Keratinocyte (primary cell): ENCODE measurements at regions not wholly inside any gene's neighbourhood (a gene's known extent, or its start where the extent isn't known, plus 50 kb on each side); places are given as distances from the start of the nearest gene placed in this dataset.

ENCODE experiments used
- DNase-seq: peaks from one replicate; pipeline ENCODE4 v3.0.0-alpha.2; 2011; ENCODE audit warnings: low read depth, missing footprints, low spot score
- FAIRE-seq: peaks from 2 replicates; lab custom pipeline; 2011; peaks lifted over from hg19 to GRCh38; lab: Jason Lieb, UNC
- H2AFZ ChIP-seq: 2 replicates; pipeline ENCODE4 v1.6.0; 2012; ENCODE audit warnings: low read length, control low read depth, inconsistent platforms; ENCODE audit not compliant: control insufficient read depth
- H3K27ac ChIP-seq: 2 replicates; pipeline ENCODE4 v1.5.1; 2011; ENCODE audit warnings: low read length; ENCODE audit not compliant: control insufficient read depth, insufficient read depth
- H3K27me3 ChIP-seq: 3 replicates; pipeline ENCODE4 v1.6.0; 2011; ENCODE audit warnings: low read length; ENCODE audit not compliant: control insufficient read depth, insufficient read depth; ENCODE audit errors: extremely low read depth
- H3K36me3 ChIP-seq, 2 experiments: 2 replicates in 1 of 2; 3 replicates in 1 of 2; pipeline ENCODE4 v1.5.1; 2011; ENCODE audit warnings: low read length in 2 of 2, mild to moderate bottlenecking in 1 of 2; ENCODE audit not compliant: control insufficient read depth in 2 of 2, insufficient read depth in 2 of 2; ENCODE audit errors: extremely low read depth in 1 of 2
- H3K4me1 ChIP-seq: 3 replicates; pipeline ENCODE4 v1.5.1; 2011; ENCODE audit warnings: low read length; ENCODE audit not compliant: control insufficient read depth, insufficient read depth; ENCODE audit errors: extremely low read depth
- H3K4me2 ChIP-seq: 3 replicates; pipeline ENCODE4 v1.6.0; 2011; ENCODE audit warnings: low read depth, low read length; ENCODE audit not compliant: control insufficient read depth, insufficient read depth; ENCODE audit errors: extremely low read depth
- H3K4me3 ChIP-seq, 3 experiments: fragments of 200-600 bp in 1 of 3; sonication (generic) in 1 of 3; 2 replicates in 2 of 3; 3 replicates in 1 of 3; pipeline ENCODE4 v1.5.1; 2011 to 2016; ENCODE audit warnings: low read length in 3 of 3, mild to moderate bottlenecking in 3 of 3, control low read depth in 2 of 3, inconsistent platforms in 1 of 3, low read depth in 1 of 3, mixed read lengths in 1 of 3, mixed run types in 1 of 3, moderate library complexity in 1 of 3; ENCODE audit not compliant: control insufficient read depth in 2 of 3, insufficient read depth in 2 of 3; ENCODE audit errors: extremely low read depth in 1 of 3
- H3K79me2 ChIP-seq: 2 replicates; pipeline ENCODE4 v1.6.0; 2012; ENCODE audit warnings: low read length; ENCODE audit not compliant: control insufficient read depth, insufficient read depth
- H3K9ac ChIP-seq: 3 replicates; pipeline ENCODE4 v1.6.0; 2011; ENCODE audit warnings: low read length; ENCODE audit not compliant: control insufficient read depth, insufficient read depth; ENCODE audit errors: extremely low read depth
- H3K9me1 ChIP-seq: 3 replicates; pipeline ENCODE4 v1.6.0; 2011; ENCODE audit warnings: low read length; ENCODE audit not compliant: control insufficient read depth, insufficient read depth; ENCODE audit errors: extremely low read depth
- H3K9me3 ChIP-seq: 2 replicates; pipeline ENCODE4 v1.5.1; 2012; ENCODE audit warnings: low read depth, low read length; ENCODE audit not compliant: control insufficient read depth
- H4K20me1 ChIP-seq: 3 replicates; pipeline ENCODE4 v1.6.0; 2011; ENCODE audit warnings: low read length; ENCODE audit not compliant: control insufficient read depth, insufficient read depth; ENCODE audit errors: extremely low read depth
- EZH2 ChIP-seq: IDR thresholded peaks from one replicate; pipeline ENCODE4 v1.6.1; 2012; ENCODE audit warnings: inconsistent platforms, mild to moderate bottlenecking, low read length, moderate library complexity
- dilution Hi-C: fragments of 300-500 bp; cut with MboI; formaldehyde crosslinking; loops from one replicate; pipeline ENCODE4 v1.7.0; 2020; ENCODE audit warnings: low sequenced_read_pairs; ENCODE audit not compliant: extremely low pct_ligation_motif_present
- TF ChIP-seq, protein P1 (sequence below), 3 experiments: IDR thresholded peaks in 1 of 3; conservative IDR thresholded peaks in 1 of 3; optimal IDR thresholded peaks in 1 of 3; 2 replicates in 2 of 3; 3 replicates in 1 of 3; pipeline versions ENCODE3 to v1.5.1; 2011; ENCODE audit warnings: low read length in 3 of 3, mild to moderate bottlenecking in 3 of 3, moderate library complexity in 2 of 3, control low read depth in 1 of 3, inconsistent platforms in 1 of 3; ENCODE audit not compliant: insufficient read depth in 2 of 3; ENCODE audit errors: extremely low read depth in 1 of 3

- H3K27ac ChIP-seq, result no peak overlapping the region
- no peaks in the 10 kb centered on the region for H3K79me2 ChIP-seq
- H3K4me2 ChIP-seq, result no peak overlapping the region
- H4K20me1 ChIP-seq, result no peaks in the 10 kb centered on the region
- no peak overlapping the region for H3K4me3 ChIP-seq
- H3K9me3 ChIP-seq, result peaks cover 12% of the 10 kb centered on the region
- no peak overlapping the region for H3K9ac ChIP-seq
- FAIRE-seq (no peak), DNase-seq (no peak)
- dilution Hi-C loops, result no loop called here
- H3K4me1 ChIP-seq, result no peaks in the 10 kb centered on the region
- H3K9me1 ChIP-seq, result no peaks in the 10 kb centered on the region
- no peaks in the 10 kb centered on the region for H3K36me3 ChIP-seq
- no peak overlapping the region for H2AFZ ChIP-seq
- no peaks in the 10 kb centered on the region for H3K27me3 ChIP-seq
- TF ChIP-seq EZH2, result no peak
- TF ChIP-seq, protein P1, sequence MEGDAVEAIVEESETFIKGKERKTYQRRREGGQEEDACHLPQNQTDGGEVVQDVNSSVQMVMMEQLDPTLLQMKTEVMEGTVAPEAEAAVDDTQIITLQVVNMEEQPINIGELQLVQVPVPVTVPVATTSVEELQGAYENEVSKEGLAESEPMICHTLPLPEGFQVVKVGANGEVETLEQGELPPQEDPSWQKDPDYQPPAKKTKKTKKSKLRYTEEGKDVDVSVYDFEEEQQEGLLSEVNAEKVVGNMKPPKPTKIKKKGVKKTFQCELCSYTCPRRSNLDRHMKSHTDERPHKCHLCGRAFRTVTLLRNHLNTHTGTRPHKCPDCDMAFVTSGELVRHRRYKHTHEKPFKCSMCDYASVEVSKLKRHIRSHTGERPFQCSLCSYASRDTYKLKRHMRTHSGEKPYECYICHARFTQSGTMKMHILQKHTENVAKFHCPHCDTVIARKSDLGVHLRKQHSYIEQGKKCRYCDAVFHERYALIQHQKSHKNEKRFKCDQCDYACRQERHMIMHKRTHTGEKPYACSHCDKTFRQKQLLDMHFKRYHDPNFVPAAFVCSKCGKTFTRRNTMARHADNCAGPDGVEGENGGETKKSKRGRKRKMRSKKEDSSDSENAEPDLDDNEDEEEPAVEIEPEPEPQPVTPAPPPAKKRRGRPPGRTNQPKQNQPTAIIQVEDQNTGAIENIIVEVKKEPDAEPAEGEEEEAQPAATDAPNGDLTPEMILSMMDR (optimal IDR thresholded peaks at IDR 0.05 in 1 of 3, IDR thresholded peaks at IDR 0.05 in 1 of 3, conservative IDR thresholded peaks at IDR 0.05 in 1 of 3; ENCODE audit: extremely low read depth in 1 of 3, insufficient read depth in 2 of 3, low read length in 3 of 3), result no peak
These were observed 1508.3 kb downstream of the TBC1D22A start for GRCh38 chr22:48270731-48271130.

DNA sequence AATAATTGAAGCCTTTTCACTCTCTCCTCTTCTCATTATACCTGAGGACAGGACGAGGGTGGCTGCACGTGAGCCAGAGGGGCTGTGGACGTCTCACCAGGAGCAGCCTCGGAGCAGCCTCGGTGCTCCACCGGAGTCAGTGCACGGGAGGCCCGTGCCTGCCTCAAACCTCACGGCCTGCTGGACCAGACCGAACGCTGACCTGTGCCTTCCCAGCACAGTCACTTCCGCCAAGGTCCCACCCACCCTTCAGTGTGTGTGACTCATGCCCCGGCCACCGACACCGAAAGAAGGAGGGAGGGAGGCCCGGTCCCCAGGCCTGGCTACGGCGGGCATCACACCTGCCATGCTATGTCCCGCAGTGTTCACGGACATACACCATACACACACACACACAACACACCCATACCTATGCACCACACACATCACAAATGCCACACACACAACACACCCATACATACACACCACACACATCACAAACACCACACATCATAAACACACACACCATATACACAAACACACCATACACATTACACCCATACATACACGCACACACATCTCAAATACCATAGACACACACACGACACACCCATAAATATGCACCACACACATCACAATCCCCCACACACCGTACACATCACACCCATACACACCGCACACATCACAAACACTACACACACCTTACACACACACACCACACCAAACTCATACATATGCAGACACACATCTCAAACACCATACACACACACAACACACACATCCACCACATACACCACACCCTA, 1506.5 kb downstream of the TBC1D22A start:
- Histone ChIP-seq H3K36me3 (no peaks in the 10 kb centered on the region), H3K9me1 (no peaks in the 10 kb centered on the region), H3K27me3 (no peaks in the 10 kb centered on the region), H3K9me3 (peaks cover 14% of the 10 kb centered on the region), H3K4me2 (no peak overlapping the region), H3K79me2 (no peaks in the 10 kb centered on the region), H4K20me1 (no peaks in the 10 kb centered on the region), H3K4me3 (no peak overlapping the region), H2AFZ (no peak overlapping the region), H3K27ac (no peak overlapping the region), H3K4me1 (no peaks in the 10 kb centered on the region), H3K9ac (no peak overlapping the region)
- dilution Hi-C loops, result no loop called here
- no peak for FAIRE-seq
- no peak for TF ChIP-seq EZH2
- DNase-seq, result no peak

GRCh38 chr22:48268293-48268692, 1505.8 kb downstream of the TBC1D22A start:
- DNase-seq, result no peak
- H3K9ac ChIP-seq, result no peak overlapping the region
- FAIRE-seq, result no peak
- H3K27ac ChIP-seq, result no peak overlapping the region
- no peak overlapping the region for H3K4me2 ChIP-seq
- no peaks in the 10 kb centered on the region for H3K79me2 ChIP-seq
- H3K36me3 ChIP-seq, result no peaks in the 10 kb centered on the region
- no peak overlapping the region for H3K4me3 ChIP-seq
- TF ChIP-seq, protein P1 (optimal IDR thresholded peaks at IDR 0.05 in 1 of 3, IDR thresholded peaks at IDR 0.05 in 1 of 3, conservative IDR thresholded peaks at IDR 0.05 in 1 of 3; ENCODE audit: extremely low read depth in 1 of 3, insufficient read depth in 2 of 3, low read length in 3 of 3), result no peak
- TF ChIP-seq EZH2, result no peak
- no peaks in the 10 kb centered on the region for H3K27me3 ChIP-seq
- no peaks in the 10 kb centered on the region for H4K20me1 ChIP-seq
- no peaks in the 10 kb centered on the region for H3K4me1 ChIP-seq
- dilution Hi-C loops, result no loop called here
- peaks cover 14% of the 10 kb centered on the region for H3K9me3 ChIP-seq
- H2AFZ ChIP-seq, result no peak overlapping the region
- H3K9me1 ChIP-seq, result no peaks in the 10 kb centered on the region
